ENCODE measurements at regions not wholly inside any gene's neighbourhood (a gene's known extent, or its start where the extent isn't known, plus 50 kb on each side); places are given as distances from the start of the nearest gene placed in this dataset.
"Not testable (repeated sequence)": the region's sequence is repeated elsewhere in the genome, so short reads cannot be mapped to it uniquely, and the experiment has no call there.

DNA sequence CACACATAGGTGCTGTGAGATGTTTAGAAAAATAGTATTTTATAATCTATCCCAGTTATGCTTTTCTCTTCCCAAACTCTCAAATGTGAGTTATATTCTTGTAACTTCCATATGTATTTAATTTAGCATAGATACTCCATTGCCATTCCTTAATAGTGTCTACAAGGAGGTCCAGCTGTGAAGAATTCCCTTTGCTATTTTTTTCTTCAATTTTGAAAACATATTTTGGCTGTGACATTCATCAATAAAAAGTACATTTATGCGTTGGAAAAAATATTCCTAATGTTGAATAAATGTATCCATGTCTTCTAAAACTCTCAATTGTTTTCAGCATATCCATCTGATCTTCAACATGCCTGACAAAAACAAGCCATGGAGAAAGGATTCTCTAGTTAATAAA is 1402.0 kb upstream of the SEL1L start:
- Mint-ChIP-seq H3K4me3 (no peak overlapping the region), H3K27ac (no peak overlapping the region), H3K27me3 (no peaks in the 10 kb centered on the region), H3K36me3 (no peaks in the 10 kb centered on the region), H3K9me3 (peaks cover 0 to 37% (median 8%) of the 10 kb centered on the region in 11 donors), H3K4me1 (no peaks in the 10 kb centered on the region)
- DNase-seq: no peak
- H3K9me3 ChIP-seq (ENCODE audit: control insufficient read depth in 2 of 3, low read length in 3 of 3): no peaks in the 10 kb centered on the region
- no peaks in the 10 kb centered on the region for H3K4me1 ChIP-seq (ENCODE audit: control insufficient read depth in 2 of 2, insufficient read depth in 2 of 2, low read length in 2 of 2)
- H3K27ac ChIP-seq (ENCODE audit: low read depth, low read length): no peak overlapping the region
- intact Hi-C loops (cut with micrococcal nuclease): no loop called here
- ATAC-seq: no peak
- CTCF ChIA-PET: no interaction called here
- POLR2A ChIA-PET: no interaction called here
- no peak overlapping the region for H3K4me3 ChIP-seq (ENCODE audit: low read length)
- no peaks in the 10 kb centered on the region for H3K27me3 ChIP-seq (ENCODE audit: control insufficient read depth in 2 of 2, insufficient read depth in 2 of 2, low read length in 2 of 2)
- H3K36me3 ChIP-seq (ENCODE audit: control insufficient read depth in 2 of 3, insufficient read depth in 3 of 3, low read length in 3 of 3): no peaks in the 10 kb centered on the region

DNA sequence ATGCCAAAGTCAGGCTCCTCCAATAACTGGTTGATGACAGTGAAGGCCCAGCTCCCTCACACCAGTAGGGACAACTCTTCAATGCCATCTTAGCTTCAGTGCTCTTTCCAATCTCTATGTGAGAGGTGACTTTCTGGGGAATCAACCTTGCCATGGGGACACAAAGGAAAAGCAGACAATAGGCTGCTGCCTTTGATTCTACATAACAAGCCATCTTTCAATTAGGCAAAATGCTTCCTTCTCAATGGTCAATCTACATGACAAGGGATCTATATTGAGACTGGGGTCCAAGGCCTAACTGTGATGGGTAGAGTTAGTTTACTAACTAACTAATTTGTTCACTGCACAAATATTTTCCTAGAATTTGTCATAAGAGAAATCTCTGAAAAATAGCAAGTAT is 1417.5 kb upstream of the SEL1L start:
- ATAC-seq (no peak), DNase-seq (no peak)
- Histone ChIP-seq H3K9me3 (ENCODE audit: control insufficient read depth in 2 of 3, low read length in 3 of 3) (no peaks in the 10 kb centered on the region), H3K27ac (ENCODE audit: low read depth, low read length) (no peak overlapping the region), H3K27me3 (ENCODE audit: control insufficient read depth in 2 of 2, insufficient read depth in 2 of 2, low read length in 2 of 2) (no peaks in the 10 kb centered on the region), H3K4me3 (ENCODE audit: low read length) (no peak overlapping the region), H3K4me1 (ENCODE audit: control insufficient read depth in 2 of 2, insufficient read depth in 2 of 2, low read length in 2 of 2) (no peaks in the 10 kb centered on the region), H3K36me3 (ENCODE audit: control insufficient read depth in 2 of 3, insufficient read depth in 3 of 3, low read length in 3 of 3) (no peaks in the 10 kb centered on the region)
- ChIA-PET CTCF (no interaction called here), POLR2A (no interaction called here)
- Mint-ChIP-seq H3K27me3 (no peaks in the 10 kb centered on the region), H3K4me3 (no peak overlapping the region), H3K4me1 (no peaks in the 10 kb centered on the region), H3K36me3 (no peaks in the 10 kb centered on the region), H3K27ac (no peak overlapping the region), H3K9me3 (peaks cover 1 to 19% (median 7%) of the 10 kb centered on the region in 11 donors)
- intact Hi-C loops (cut with micrococcal nuclease): no loop called here

DNA sequence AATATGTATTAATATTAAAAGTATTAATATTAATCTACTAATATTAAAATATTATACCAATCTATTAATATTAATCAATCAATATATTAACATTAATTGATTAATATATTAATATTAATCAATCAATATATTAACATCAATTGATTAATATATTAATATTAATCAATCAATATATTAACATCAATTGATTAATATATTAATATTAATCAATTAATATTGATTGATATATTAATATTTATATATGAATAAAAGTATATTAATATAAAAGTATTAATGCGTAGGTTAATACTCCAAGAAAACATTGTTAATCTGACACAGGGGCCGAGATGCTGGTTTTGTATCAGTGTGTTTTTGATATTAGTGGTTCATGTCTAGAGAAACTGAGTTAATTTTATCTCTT is 1430.1 kb upstream of the SEL1L start:
- Mint-ChIP-seq H3K36me3 (no peaks in the 10 kb centered on the region), H3K27ac (no peak overlapping the region), H3K4me3 (no peak overlapping the region), H3K4me1 (no peaks in the 10 kb centered on the region), H3K9me3 (peaks cover 0 to 10% (median 5%) of the 10 kb centered on the region in 11 donors), H3K27me3 (no peaks in the 10 kb centered on the region)
- H3K9me3 ChIP-seq (ENCODE audit: control insufficient read depth in 2 of 3, low read length in 3 of 3): no peaks in the 10 kb centered on the region
- DNase-seq: no peak
- ATAC-seq: no peak
- H3K27me3 ChIP-seq (ENCODE audit: control insufficient read depth in 2 of 2, insufficient read depth in 2 of 2, low read length in 2 of 2): no peaks in the 10 kb centered on the region
- ChIA-PET CTCF (no interaction called here), POLR2A (no interaction called here)
- H3K4me1 ChIP-seq (ENCODE audit: control insufficient read depth in 2 of 2, insufficient read depth in 2 of 2, low read length in 2 of 2): no peaks in the 10 kb centered on the region
- H3K36me3 ChIP-seq (ENCODE audit: control insufficient read depth in 2 of 3, insufficient read depth in 3 of 3, low read length in 3 of 3): no peaks in the 10 kb centered on the region
- no peak overlapping the region for H3K27ac ChIP-seq (ENCODE audit: low read depth, low read length)
- intact Hi-C loops (cut with micrococcal nuclease): no loop called here
- H3K4me3 ChIP-seq (ENCODE audit: low read length): no peak overlapping the region

DNA sequence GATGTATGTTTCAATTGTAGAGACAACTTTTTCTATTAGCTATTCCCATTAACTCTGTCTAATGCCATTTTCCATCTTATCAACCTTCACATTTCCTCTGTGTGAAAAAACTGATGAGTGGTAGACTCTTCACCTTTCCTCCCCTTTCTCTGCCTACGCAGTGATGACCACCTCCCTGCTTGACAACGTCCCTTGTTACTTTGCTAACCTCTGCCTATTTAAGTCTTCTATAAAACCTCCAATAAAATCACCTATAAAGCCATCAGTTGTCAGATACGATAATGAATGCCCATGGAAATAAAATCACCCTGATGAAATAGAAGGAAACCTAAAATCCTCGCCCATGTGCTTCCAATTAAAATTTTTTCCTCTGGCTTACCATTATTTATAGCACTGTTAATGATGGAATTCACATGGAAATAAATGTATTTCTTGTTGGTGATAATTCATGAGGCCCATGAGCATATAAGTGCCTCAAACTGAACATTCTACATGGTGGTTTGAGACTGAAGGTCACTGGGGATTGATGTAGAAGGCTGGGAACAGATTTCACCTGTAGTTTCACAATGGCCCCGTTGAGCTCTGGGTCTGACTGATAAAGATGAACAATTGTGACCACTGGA is 1454.0 kb upstream of the SEL1L start:
- ATAC-seq (no peak), DNase-seq (no peak)
- POLR2A ChIA-PET: no interaction called here
- H3K27ac Mint-ChIP-seq: no peak overlapping the region
- no peaks in the 10 kb centered on the region for H3K4me1 Mint-ChIP-seq
- no peaks in the 10 kb centered on the region for H3K4me1 ChIP-seq (ENCODE audit: control insufficient read depth in 2 of 2, insufficient read depth in 2 of 2, low read length in 2 of 2)
- intact Hi-C loops (cut with micrococcal nuclease): no loop called here
- H3K9me3 ChIP-seq (ENCODE audit: control insufficient read depth in 2 of 3, low read length in 3 of 3): no peaks in the 10 kb centered on the region
- H3K27ac ChIP-seq (ENCODE audit: low read depth, low read length): no peak overlapping the region
- no peaks in the 10 kb centered on the region for H3K36me3 ChIP-seq (ENCODE audit: control insufficient read depth in 2 of 3, insufficient read depth in 3 of 3, low read length in 3 of 3)
- no peak overlapping the region for H3K4me3 ChIP-seq (ENCODE audit: low read length)
- H3K27me3 ChIP-seq (ENCODE audit: control insufficient read depth in 2 of 2, insufficient read depth in 2 of 2, low read length in 2 of 2): no peaks in the 10 kb centered on the region
- no peaks in the 10 kb centered on the region for H3K27me3 Mint-ChIP-seq
- peaks cover 3 to 17% (median 10%) of the 10 kb centered on the region in 11 donors for H3K9me3 Mint-ChIP-seq
- no peak overlapping the region for H3K4me3 Mint-ChIP-seq
- CTCF ChIA-PET: no interaction called here
- no peaks in the 10 kb centered on the region for H3K36me3 Mint-ChIP-seq

DNA sequence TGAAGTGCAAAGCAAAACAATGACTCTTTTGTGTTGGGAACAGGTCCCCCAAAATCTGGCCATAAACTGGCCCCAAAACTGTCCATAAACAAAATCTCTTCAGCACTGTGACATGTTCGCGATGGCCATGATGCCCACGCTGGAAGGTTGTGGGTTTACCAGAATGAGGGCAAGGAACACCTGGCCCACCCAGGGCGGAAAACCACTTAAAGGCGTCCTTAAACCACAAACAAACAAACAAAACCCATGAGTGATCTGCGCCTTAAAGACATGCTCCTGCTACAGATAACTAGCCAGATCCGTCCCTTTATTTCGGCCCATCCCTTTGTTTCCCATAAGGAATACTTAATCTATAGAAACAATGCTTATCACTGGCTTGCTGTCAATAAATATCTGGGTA is 1460.9 kb upstream of the SEL1L start:
- POLR2A ChIA-PET; H3K27ac ChIP-seq (ENCODE audit: low read depth, low read length); DNase-seq; H3K4me1 Mint-ChIP-seq; intact Hi-C loops (cut with micrococcal nuclease); H3K36me3 ChIP-seq (ENCODE audit: control insufficient read depth in 2 of 3, insufficient read depth in 3 of 3, low read length in 3 of 3); H3K4me3 Mint-ChIP-seq; ATAC-seq; H3K36me3 Mint-ChIP-seq; H3K27ac Mint-ChIP-seq; H3K27me3 Mint-ChIP-seq; H3K27me3 ChIP-seq (ENCODE audit: control insufficient read depth in 2 of 2, insufficient read depth in 2 of 2, low read length in 2 of 2); H3K4me1 ChIP-seq (ENCODE audit: control insufficient read depth in 2 of 2, insufficient read depth in 2 of 2, low read length in 2 of 2); H3K4me3 ChIP-seq (ENCODE audit: low read length); H3K9me3 ChIP-seq (ENCODE audit: control insufficient read depth in 2 of 3, low read length in 3 of 3); CTCF ChIA-PET: not testable (repeated sequence)
- peaks cover 1 to 16% (median 5%) of the 10 kb centered on the region in 11 donors for H3K9me3 Mint-ChIP-seq

DNA sequence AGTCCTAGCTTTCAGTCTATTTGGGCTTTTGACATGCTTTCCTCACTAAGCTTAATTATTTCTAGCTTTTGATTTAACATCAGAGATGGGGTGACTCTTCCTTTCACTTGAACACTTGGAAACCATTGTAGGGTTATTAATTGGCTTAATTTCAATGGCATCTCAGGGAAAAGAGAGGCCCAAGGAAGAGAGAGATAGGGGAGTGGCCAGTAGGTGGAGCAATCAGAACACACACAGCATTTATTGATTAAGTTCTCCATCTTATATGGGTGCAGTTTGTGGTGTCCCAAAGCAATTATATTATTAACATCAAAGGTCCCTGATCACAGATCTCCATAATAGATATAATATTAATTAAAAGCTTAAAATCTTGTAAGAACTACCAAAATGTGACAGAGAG is 1466.1 kb upstream of the SEL1L start:
- H3K4me1 Mint-ChIP-seq: no peaks in the 10 kb centered on the region
- peaks cover 0 to 21% (median 5%) of the 10 kb centered on the region in 11 donors for H3K9me3 Mint-ChIP-seq
- intact Hi-C loops (cut with micrococcal nuclease): no loop called here
- Histone ChIP-seq H3K27me3 (ENCODE audit: control insufficient read depth in 2 of 2, insufficient read depth in 2 of 2, low read length in 2 of 2) (no peaks in the 10 kb centered on the region), H3K36me3 (ENCODE audit: control insufficient read depth in 2 of 3, insufficient read depth in 3 of 3, low read length in 3 of 3) (no peaks in the 10 kb centered on the region), H3K9me3 (ENCODE audit: control insufficient read depth in 2 of 3, low read length in 3 of 3) (no peaks in the 10 kb centered on the region), H3K27ac (ENCODE audit: low read depth, low read length) (no peak overlapping the region), H3K4me3 (ENCODE audit: low read length) (no peak overlapping the region), H3K4me1 (ENCODE audit: control insufficient read depth in 2 of 2, insufficient read depth in 2 of 2, low read length in 2 of 2) (no peaks in the 10 kb centered on the region)
- ChIA-PET CTCF (interaction anchor here (0.9 kb wide), 1 partner anchor 77 kb away, joined by 3 read pairs; no protein-coding TSS in a partner anchor), POLR2A (no interaction called here)
- no peak overlapping the region for H3K27ac Mint-ChIP-seq
- no peak for ATAC-seq
- no peak for DNase-seq
- no peaks in the 10 kb centered on the region for H3K36me3 Mint-ChIP-seq
- no peak overlapping the region for H3K4me3 Mint-ChIP-seq
- no peaks in the 10 kb centered on the region for H3K27me3 Mint-ChIP-seq

DNA sequence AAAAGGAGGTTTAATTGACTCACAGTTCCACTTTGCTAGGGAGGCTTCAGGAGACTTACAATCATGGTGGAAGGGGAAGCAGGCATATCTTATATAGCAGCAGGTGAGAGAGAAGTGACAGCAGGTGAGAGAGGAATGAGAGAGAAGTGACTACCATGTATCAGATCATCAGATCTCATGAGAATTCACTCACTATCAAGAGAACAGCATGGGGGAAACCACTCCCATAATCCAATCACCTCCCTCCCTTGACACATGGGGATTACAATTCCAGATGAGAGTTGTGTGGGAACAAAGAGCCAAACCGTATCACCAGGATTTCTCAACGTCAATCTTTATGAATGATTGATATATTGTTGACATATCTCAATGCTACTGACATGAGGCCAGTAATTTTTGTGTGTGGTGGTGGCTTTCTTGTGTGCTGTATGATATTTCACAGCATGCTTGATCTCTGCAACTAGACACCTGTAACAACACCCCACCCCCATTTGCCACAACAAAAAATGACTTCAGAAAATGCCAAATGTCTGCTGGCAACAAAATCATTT is 1470.9 kb upstream of the SEL1L start:
- ATAC-seq (no peak), DNase-seq (no peak)
- Mint-ChIP-seq H3K36me3 (no peaks in the 10 kb centered on the region), H3K9me3 (peaks cover 5 to 56% (median 9%) of the 10 kb centered on the region in 11 donors), H3K27ac (no peak overlapping the region), H3K4me1 (no peaks in the 10 kb centered on the region), H3K4me3 (no peak overlapping the region), H3K27me3 (no peaks in the 10 kb centered on the region)
- H3K27ac ChIP-seq (ENCODE audit: low read depth, low read length): no peak overlapping the region
- no peak overlapping the region for H3K4me3 ChIP-seq (ENCODE audit: low read length)
- ChIA-PET CTCF (no interaction called here), POLR2A (no interaction called here)
- no peaks in the 10 kb centered on the region for H3K27me3 ChIP-seq (ENCODE audit: control insufficient read depth in 2 of 2, insufficient read depth in 2 of 2, low read length in 2 of 2)
- H3K9me3 ChIP-seq (ENCODE audit: control insufficient read depth in 2 of 3, low read length in 3 of 3): peaks cover 0 to 2% (median 0%) of the 10 kb centered on the region in 3 experiments
- H3K36me3 ChIP-seq (ENCODE audit: control insufficient read depth in 2 of 3, insufficient read depth in 3 of 3, low read length in 3 of 3): no peaks in the 10 kb centered on the region
- intact Hi-C loops (cut with micrococcal nuclease): no loop called here
- no peaks in the 10 kb centered on the region for H3K4me1 ChIP-seq (ENCODE audit: control insufficient read depth in 2 of 2, insufficient read depth in 2 of 2, low read length in 2 of 2)

Data from naive thymus-derived CD4-positive, alpha-beta T cell (primary cell).